ENCODE measurements at regions not wholly inside any gene's neighbourhood (a gene's known extent, or its start where the extent isn't known, plus 50 kb on each side); places are given as distances from the start of the nearest gene placed in this dataset.

- TF ChIP-seq CTCF (IDR thresholded peaks at IDR 0.05; ENCODE audit: unreplicated experiment): no peak
- Mint-ChIP-seq H3K9me3 (ENCODE audit: unreplicated experiment) (no peaks in the 10 kb centered on the region), H3K4me3 (ENCODE audit: unreplicated experiment) (no peak overlapping the region), H3K27me3 (ENCODE audit: insufficient read depth, unreplicated experiment) (peaks cover 30% of the 10 kb centered on the region), H3K4me1 (ENCODE audit: insufficient read depth, unreplicated experiment) (peaks cover 5% of the 10 kb centered on the region), H3K27ac (ENCODE audit: low read depth, unreplicated experiment) (no peak overlapping the region), H3K36me3 (ENCODE audit: insufficient read depth, unreplicated experiment) (no peaks in the 10 kb centered on the region)
- CTCF ChIA-PET: interaction anchor here (0.6 to 1.1 kb wide), 3 partner anchors 13 to 1224 kb away, joined by 3 read pairs; no protein-coding TSS in a partner anchor
- POLR2A ChIA-PET: no interaction called here
- DNase-seq (ENCODE audit: unreplicated experiment): no peak
- intact Hi-C loops (cut with micrococcal nuclease): loop anchor here (5.0 kb wide), 1 partner anchor 362 kb away; no protein-coding TSS in a partner anchor
- BruUV-seq (replicated peaks): no TSS peak
These were observed 160.1 kb upstream of the DAB2 start for GRCh38 chr5:39584927-39585326.

DNA sequence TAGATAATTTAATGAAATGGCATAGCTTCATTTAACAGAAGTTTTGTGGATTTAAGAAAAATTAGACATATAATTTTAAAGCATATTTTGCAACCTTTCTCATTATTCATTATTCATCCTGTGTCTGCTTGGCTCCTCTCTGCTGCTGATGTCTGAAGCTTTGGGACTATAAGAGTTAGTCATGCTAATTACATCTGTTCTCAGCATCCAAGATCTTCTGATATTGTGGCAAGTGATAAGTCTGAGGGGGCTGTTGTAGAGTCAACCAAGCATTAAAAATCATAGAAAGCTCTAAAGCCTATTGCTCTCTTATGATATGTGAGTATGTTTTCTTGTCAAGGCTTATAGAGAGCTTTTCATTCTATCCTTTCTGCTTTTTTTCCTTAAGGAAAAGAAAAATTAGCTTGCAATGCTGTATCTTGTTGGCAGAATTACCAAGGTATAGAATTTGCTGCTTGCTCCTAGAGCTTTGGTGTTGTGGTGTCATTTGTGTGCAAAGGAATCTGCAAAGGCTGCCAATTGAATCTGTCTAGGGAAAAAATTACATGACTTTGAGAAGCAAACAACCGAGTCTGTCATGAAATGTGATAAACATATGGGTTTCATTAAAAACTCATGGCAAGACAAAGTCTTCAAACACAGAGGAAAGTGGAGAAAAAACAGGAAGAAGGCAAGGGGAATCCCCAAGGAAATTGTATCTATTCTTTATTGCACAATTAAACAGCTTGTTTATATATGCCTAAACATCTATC is 156.1 kb upstream of the DAB2 start:
- Mint-ChIP-seq H3K9me3 (ENCODE audit: unreplicated experiment) (no peaks in the 10 kb centered on the region), H3K4me3 (ENCODE audit: unreplicated experiment) (no peak overlapping the region), H3K36me3 (ENCODE audit: insufficient read depth, unreplicated experiment) (no peaks in the 10 kb centered on the region), H3K27me3 (ENCODE audit: insufficient read depth, unreplicated experiment) (peaks cover 8% of the 10 kb centered on the region), H3K4me1 (ENCODE audit: insufficient read depth, unreplicated experiment) (peaks cover 5% of the 10 kb centered on the region), H3K27ac (ENCODE audit: low read depth, unreplicated experiment) (no peak overlapping the region)
- no TSS peak for BruUV-seq (replicated peaks)
- intact Hi-C loops (cut with micrococcal nuclease): loop anchor here (5.0 kb wide), 1 partner anchor 366 kb away; no protein-coding TSS in a partner anchor
- DNase-seq (ENCODE audit: unreplicated experiment): no peak
- POLR2A ChIA-PET: no interaction called here
- CTCF ChIA-PET: interaction anchor here (0.6 to 2.1 kb wide), 9 partner anchors 10 to 1766 kb away, joined by 3 to 10 read pairs (median 3); no protein-coding TSS in a partner anchor
- TF ChIP-seq CTCF (IDR thresholded peaks at IDR 0.05; ENCODE audit: unreplicated experiment): no peak

- CTCF ChIA-PET: interaction anchor here (0.6 to 2.1 kb wide), 8 partner anchors 9 to 1316 kb away, joined by 3 to 10 read pairs (median 3); no protein-coding TSS in a partner anchor
- H3K36me3 Mint-ChIP-seq (ENCODE audit: insufficient read depth, unreplicated experiment): no peaks in the 10 kb centered on the region
- TF ChIP-seq CTCF (IDR thresholded peaks at IDR 0.05; ENCODE audit: unreplicated experiment): no peak
- no peaks in the 10 kb centered on the region for H3K27me3 Mint-ChIP-seq (ENCODE audit: insufficient read depth, unreplicated experiment)
- peaks cover 5% of the 10 kb centered on the region for H3K4me1 Mint-ChIP-seq (ENCODE audit: insufficient read depth, unreplicated experiment)
- H3K9me3 Mint-ChIP-seq (ENCODE audit: unreplicated experiment): no peaks in the 10 kb centered on the region
- POLR2A ChIA-PET: no interaction called here
- no peak overlapping the region for H3K4me3 Mint-ChIP-seq (ENCODE audit: unreplicated experiment)
- BruUV-seq (replicated peaks): no TSS peak
- DNase-seq (ENCODE audit: unreplicated experiment): no peak
- intact Hi-C loops (cut with micrococcal nuclease): loop anchor here (1.0 to 5.0 kb wide), 3 partner anchors 368 to 1299 kb away; no protein-coding TSS in a partner anchor
- H3K27ac Mint-ChIP-seq (ENCODE audit: low read depth, unreplicated experiment): no peak overlapping the region
These were observed 155.0 kb upstream of the DAB2 start for GRCh38 chr5:39579750-39580149.

- H3K4me1 Mint-ChIP-seq (ENCODE audit: insufficient read depth, unreplicated experiment): peaks cover 5% of the 10 kb centered on the region
- H3K4me3 Mint-ChIP-seq (ENCODE audit: unreplicated experiment): no peak overlapping the region
- no TSS peak for BruUV-seq (replicated peaks)
- H3K27ac Mint-ChIP-seq (ENCODE audit: low read depth, unreplicated experiment): no peak overlapping the region
- DNase-seq (ENCODE audit: unreplicated experiment): peak; percentile 13
- no peaks in the 10 kb centered on the region for H3K27me3 Mint-ChIP-seq (ENCODE audit: insufficient read depth, unreplicated experiment)
- POLR2A ChIA-PET: no interaction called here
- TF ChIP-seq CTCF (IDR thresholded peaks at IDR 0.05; ENCODE audit: unreplicated experiment): peak; percentile 54
- intact Hi-C loops (cut with micrococcal nuclease): loop anchor here (1.0 to 2.0 kb wide), 3 partner anchors 1109 to 1300 kb away; no protein-coding TSS in a partner anchor
- H3K9me3 Mint-ChIP-seq (ENCODE audit: unreplicated experiment): no peaks in the 10 kb centered on the region
- H3K36me3 Mint-ChIP-seq (ENCODE audit: insufficient read depth, unreplicated experiment): no peaks in the 10 kb centered on the region
- CTCF ChIA-PET: interaction anchor here (0.6 to 1.6 kb wide), 21 partner anchors 10 to 1737 kb away, joined by 3 to 7 read pairs (median 3); no protein-coding TSS in a partner anchor
These were observed 154.2 kb upstream of the DAB2 start for GRCh38 chr5:39578887-39579497.

All from MCF 10A (cell line).